Mesothelial cell of epicardium (in vitro differentiated cells): ENCODE measurements at regions not wholly inside any gene's neighbourhood (a gene's known extent, or its start where the extent isn't known, plus 50 kb on each side); places are given as distances from the start of the nearest gene placed in this dataset.

Experiments
- DNase-seq, 2 experiments: peaks; one replicate each; pipeline ENCODE4 v3.0.0; 2021; ENCODE audit warnings: low spot score in 2 of 2; ENCODE audit not compliant: unreplicated experiment in 2 of 2
- H3K27ac Mint-ChIP-seq: 2 replicates; pipeline ENCODE4 v1.8.0; 2021; ENCODE audit warnings: mixed read lengths
- H3K27me3 Mint-ChIP-seq: 2 replicates; pipeline ENCODE4 v1.8.0; 2021; ENCODE audit warnings: low read depth, mixed read lengths
- H3K36me3 Mint-ChIP-seq: 2 replicates; pipeline ENCODE4 v1.8.0; 2021; ENCODE audit warnings: mixed read lengths
- H3K4me1 Mint-ChIP-seq: 2 replicates; pipeline ENCODE4 v1.8.0; 2021; ENCODE audit warnings: mixed read lengths
- H3K4me3 Mint-ChIP-seq: 2 replicates; pipeline ENCODE4 v1.8.0; 2021; ENCODE audit warnings: mild to moderate bottlenecking, moderate library complexity, mixed read lengths
- H3K9me3 Mint-ChIP-seq: 2 replicates; pipeline ENCODE4 v1.8.0; 2021; ENCODE audit warnings: mixed read lengths
- CTCF ChIP-seq: fragments of 200-600 bp; sonication (generic); IDR thresholded peaks from one replicate; pipeline ENCODE4 v1.5.0; 2021; ENCODE audit warnings: antibody characterized with exemption; ENCODE audit not compliant: unreplicated experiment

- Mint-ChIP-seq H3K4me1 (no peaks in the 10 kb centered on the region), H3K9me3 (peaks cover 10% of the 10 kb centered on the region), H3K4me3 (no peak overlapping the region), H3K36me3 (no peaks in the 10 kb centered on the region), H3K27ac (no peak overlapping the region), H3K27me3 (no peaks in the 10 kb centered on the region)
- no peak for DNase-seq
- no peak for TF ChIP-seq CTCF
Observed at GRCh38 chr20:48354320-48354876, 473.4 kb downstream of the PREX1 start.

GRCh38 chr20:48352628-48353027 lies 475.2 kb downstream of the PREX1 start:
- no peaks in the 10 kb centered on the region for H3K4me1 Mint-ChIP-seq
- H3K27me3 Mint-ChIP-seq = no peaks in the 10 kb centered on the region
- no peak for TF ChIP-seq CTCF
- peaks cover 19% of the 10 kb centered on the region for H3K9me3 Mint-ChIP-seq
- no peak overlapping the region for H3K4me3 Mint-ChIP-seq
- no peaks in the 10 kb centered on the region for H3K36me3 Mint-ChIP-seq
- DNase-seq = no peak
- H3K27ac Mint-ChIP-seq = no peak overlapping the region

DNA sequence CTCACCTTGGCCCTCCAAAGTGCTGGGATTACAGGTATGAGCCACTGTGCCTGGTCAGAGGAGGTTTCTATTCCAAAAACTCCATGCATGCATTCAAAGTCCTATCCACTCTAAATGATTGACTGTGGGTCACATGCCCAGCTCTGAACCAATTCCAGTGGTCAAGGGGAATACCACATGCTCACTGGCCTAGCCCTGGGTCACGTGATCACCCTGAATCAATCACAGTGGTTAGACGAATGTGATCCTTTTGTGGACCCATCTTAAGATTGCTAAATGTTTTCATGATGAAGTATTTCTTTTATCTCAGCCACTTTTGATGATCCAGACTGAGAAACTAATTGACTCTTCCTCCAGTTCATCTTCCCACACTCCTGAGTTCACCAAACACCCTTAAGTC lies 475.8 kb downstream of the PREX1 start:
- H3K4me1 Mint-ChIP-seq = no peaks in the 10 kb centered on the region

DNA sequence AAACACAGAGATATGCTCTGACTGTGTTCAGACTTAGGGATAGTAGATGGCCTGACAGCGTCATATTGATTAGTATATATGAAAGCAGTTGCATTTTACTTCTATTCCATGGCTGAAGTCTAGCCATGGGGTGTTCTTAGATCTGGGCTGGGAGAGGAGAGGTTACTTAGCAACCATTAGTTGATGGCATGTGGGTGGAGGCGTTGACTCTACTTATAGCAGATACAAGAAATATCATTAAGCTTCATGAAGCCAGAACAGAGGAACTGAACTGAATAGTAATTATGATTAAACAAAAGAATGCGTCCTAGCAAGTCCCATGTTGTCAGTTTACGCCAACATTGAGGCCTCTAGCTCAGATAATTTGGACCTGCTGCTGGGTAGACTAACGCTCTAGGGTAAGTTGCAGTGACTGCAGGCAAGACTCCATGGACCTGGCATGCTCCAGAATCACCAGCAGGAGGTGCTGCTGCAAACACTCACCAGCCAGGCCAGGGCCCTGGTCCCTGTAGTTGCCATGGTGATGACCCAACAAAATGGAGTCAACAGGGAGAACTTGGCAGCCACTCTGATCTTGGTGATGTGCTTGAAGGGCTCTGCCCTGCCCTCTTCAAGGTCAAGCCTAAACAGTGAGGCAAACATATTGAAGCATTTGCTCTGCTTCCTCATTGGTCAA lies 477.3 kb downstream of the PREX1 start:
- no peak for DNase-seq
- Mint-ChIP-seq H3K36me3 (no peaks in the 10 kb centered on the region), H3K4me3 (no peak overlapping the region), H3K27ac (no peak overlapping the region), H3K9me3 (peaks cover 25% of the 10 kb centered on the region), H3K4me1 (no peaks in the 10 kb centered on the region), H3K27me3 (no peaks in the 10 kb centered on the region)
- TF ChIP-seq CTCF = no peak

More for the DNA sequence above, 475.8 kb downstream of the PREX1 start:
- Mint-ChIP-seq H3K27ac (no peak overlapping the region), H3K36me3 (no peaks in the 10 kb centered on the region), H3K4me3 (no peak overlapping the region), H3K27me3 (no peaks in the 10 kb centered on the region), H3K9me3 (peaks cover 25% of the 10 kb centered on the region)
- DNase-seq = no peak
- no peak for TF ChIP-seq CTCF

DNA sequence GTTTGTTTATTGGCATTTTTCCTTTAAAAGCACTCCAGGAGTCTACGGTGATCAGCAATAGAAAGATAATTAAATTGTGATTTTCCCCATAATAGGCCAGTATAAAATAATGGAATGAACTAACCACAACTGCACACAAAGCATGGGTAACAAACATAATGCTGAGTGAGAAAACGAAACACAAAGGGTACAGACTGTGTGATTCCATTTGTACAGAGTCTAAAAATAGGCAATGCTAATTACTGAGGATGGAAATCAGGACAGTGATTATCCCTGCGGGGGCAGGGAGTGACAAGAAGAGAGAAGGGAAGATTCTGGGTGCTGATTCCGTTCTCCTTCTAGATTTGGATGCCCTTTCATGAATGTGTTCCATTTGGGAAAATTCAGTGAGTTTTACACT lies 478.1 kb downstream of the PREX1 start:
- Mint-ChIP-seq H3K4me1 (no peaks in the 10 kb centered on the region), H3K27ac (no peak overlapping the region), H3K4me3 (no peak overlapping the region), H3K36me3 (no peaks in the 10 kb centered on the region), H3K9me3 (peaks cover 25% of the 10 kb centered on the region), H3K27me3 (no peaks in the 10 kb centered on the region)
- TF ChIP-seq CTCF = no peak
- DNase-seq = no peak
